Vagina (tissue), 2 donors: ENCODE measurements at regions not wholly inside any gene's neighbourhood (a gene's known extent, or its start where the extent isn't known, plus 50 kb on each side); places are given as distances from the start of the nearest gene placed in this dataset.

ENCODE experiments used
- DNase-seq, 2 donors: peaks; one replicate each; pipeline ENCODE4 v3.0.0-alpha.2; 2017; ENCODE audit errors: extremely low spot score in 2 of 2
- H3K27ac ChIP-seq: fragments of 200-600 bp; sonication (generic); one replicate; pipeline ENCODE4 v1.5.1; 2019
- H3K27me3 ChIP-seq: fragments of 200-600 bp; sonication (generic); one replicate; pipeline ENCODE4 v1.5.1; 2019
- H3K36me3 ChIP-seq, 2 donors: fragments of 200-600 bp; sonication (generic); one replicate each; pipeline ENCODE4 v1.5.1; 2017 to 2019
- H3K4me1 ChIP-seq: fragments of 200-600 bp; sonication (generic); one replicate; pipeline ENCODE4 v1.5.1; 2019
- H3K4me3 ChIP-seq, 2 donors: fragments of 200-600 bp; sonication (generic); 1 replicate in 1 of 2; 2 replicates in 1 of 2; pipeline ENCODE4 v1.5.1; 2016 to 2019
- H3K9me3 ChIP-seq: fragments of 200-600 bp; sonication (generic); one replicate; pipeline ENCODE4 v1.5.1; 2019
- POLR2A ChIP-seq, 2 donors: fragments of 450-650 bp; IDR thresholded peaks; one replicate each; pipeline ENCODE4 v1.6.1; 2017; ENCODE audit warnings: antibody characterized with exemption in 2 of 2, mild to moderate bottlenecking in 2 of 2, moderate library complexity in 2 of 2
- POLR2AphosphoS5 ChIP-seq, 2 donors: sonication (generic); formaldehyde crosslinking; IDR thresholded peaks; one replicate each; pipeline ENCODE4 v1.9.0; 2017; ENCODE audit warnings: antibody characterized with exemption in 2 of 2, mild to moderate bottlenecking in 2 of 2, low read depth in 1 of 2; ENCODE audit not compliant: insufficient read depth in 1 of 2
- intact Hi-C: fragments of 100-400 bp; cut with DNase I; formaldehyde crosslinking; loops from one replicate; pipeline ENCODE4 v1.15.1; 2023
- TF ChIP-seq, protein P1 (sequence below), 3 experiments: fragments of 450-650 bp in 2 of 3; fragments of 200-600 bp in 1 of 3; sonication (generic) in 1 of 3; IDR thresholded peaks; one replicate each; pipeline ENCODE4 v1.5.1; 2017 to 2019; ENCODE audit warnings: antibody characterized with exemption in 3 of 3, mild to moderate bottlenecking in 2 of 3, moderate library complexity in 2 of 3

DNA sequence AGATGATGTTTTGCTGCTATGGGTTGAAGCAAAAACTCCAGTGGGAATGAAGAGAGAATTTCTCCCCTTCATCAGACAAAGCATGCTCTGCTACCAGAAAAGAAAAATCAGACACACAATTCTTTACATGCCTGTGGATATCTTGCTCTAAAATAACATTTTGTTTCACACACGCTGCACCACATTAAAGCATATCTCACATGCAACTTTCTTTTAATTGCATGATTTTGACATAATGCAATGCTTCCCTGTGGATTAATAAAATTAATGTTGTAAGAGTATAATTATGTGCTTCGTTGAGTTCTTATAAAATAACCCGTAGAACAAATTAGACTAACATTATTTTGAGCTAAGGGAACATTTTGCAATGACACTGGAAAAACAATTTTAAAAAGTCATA, 2230.7 kb downstream of the PCDH7 start:
- no peak for DNase-seq
- no peaks in the 10 kb centered on the region for H3K27me3 ChIP-seq
- TF ChIP-seq POLR2A (IDR thresholded peaks at IDR 0.05), result no peak
- TF ChIP-seq POLR2AphosphoS5 (IDR thresholded peaks at IDR 0.05; ENCODE audit: insufficient read depth in 1 of 2, low read depth in 1 of 2), result no peak
- TF ChIP-seq, protein P1, sequence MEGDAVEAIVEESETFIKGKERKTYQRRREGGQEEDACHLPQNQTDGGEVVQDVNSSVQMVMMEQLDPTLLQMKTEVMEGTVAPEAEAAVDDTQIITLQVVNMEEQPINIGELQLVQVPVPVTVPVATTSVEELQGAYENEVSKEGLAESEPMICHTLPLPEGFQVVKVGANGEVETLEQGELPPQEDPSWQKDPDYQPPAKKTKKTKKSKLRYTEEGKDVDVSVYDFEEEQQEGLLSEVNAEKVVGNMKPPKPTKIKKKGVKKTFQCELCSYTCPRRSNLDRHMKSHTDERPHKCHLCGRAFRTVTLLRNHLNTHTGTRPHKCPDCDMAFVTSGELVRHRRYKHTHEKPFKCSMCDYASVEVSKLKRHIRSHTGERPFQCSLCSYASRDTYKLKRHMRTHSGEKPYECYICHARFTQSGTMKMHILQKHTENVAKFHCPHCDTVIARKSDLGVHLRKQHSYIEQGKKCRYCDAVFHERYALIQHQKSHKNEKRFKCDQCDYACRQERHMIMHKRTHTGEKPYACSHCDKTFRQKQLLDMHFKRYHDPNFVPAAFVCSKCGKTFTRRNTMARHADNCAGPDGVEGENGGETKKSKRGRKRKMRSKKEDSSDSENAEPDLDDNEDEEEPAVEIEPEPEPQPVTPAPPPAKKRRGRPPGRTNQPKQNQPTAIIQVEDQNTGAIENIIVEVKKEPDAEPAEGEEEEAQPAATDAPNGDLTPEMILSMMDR (IDR thresholded peaks at IDR 0.05), result no peak
- H3K27ac ChIP-seq, result no peak overlapping the region
- H3K36me3 ChIP-seq, result no peaks in the 10 kb centered on the region
- no peaks in the 10 kb centered on the region for H3K4me1 ChIP-seq
- H3K4me3 ChIP-seq, result no peak overlapping the region
- no peaks in the 10 kb centered on the region for H3K9me3 ChIP-seq
- intact Hi-C loops, result no loop called here

DNA sequence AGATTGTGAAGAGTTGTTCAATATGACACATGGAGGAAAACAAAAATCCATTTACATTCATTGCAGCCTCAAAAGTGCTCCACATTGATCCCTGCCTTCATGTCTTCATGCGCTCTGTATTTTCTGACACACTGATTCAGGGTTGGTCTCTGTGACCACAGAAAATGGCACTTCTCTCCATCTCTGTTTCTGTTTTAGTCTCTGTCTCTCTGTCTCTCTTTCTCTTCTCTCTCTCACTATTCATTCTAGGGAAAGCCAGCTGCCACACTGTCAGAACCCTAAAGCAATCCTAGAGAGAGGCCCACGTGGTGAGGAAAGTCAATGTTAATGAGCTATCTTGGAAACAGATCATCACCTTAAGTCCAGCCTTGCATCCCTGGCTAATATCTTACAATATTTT, 2238.4 kb downstream of the PCDH7 start:
- H3K27ac ChIP-seq, result no peak overlapping the region
- H3K4me3 ChIP-seq, result no peak overlapping the region
- no peaks in the 10 kb centered on the region for H3K27me3 ChIP-seq
- TF ChIP-seq POLR2AphosphoS5 (IDR thresholded peaks at IDR 0.05; ENCODE audit: insufficient read depth in 1 of 2, low read depth in 1 of 2), result no peak
- intact Hi-C loops, result no loop called here
- no peaks in the 10 kb centered on the region for H3K36me3 ChIP-seq
- H3K9me3 ChIP-seq, result no peaks in the 10 kb centered on the region
- no peaks in the 10 kb centered on the region for H3K4me1 ChIP-seq
- DNase-seq, result no peak

DNA sequence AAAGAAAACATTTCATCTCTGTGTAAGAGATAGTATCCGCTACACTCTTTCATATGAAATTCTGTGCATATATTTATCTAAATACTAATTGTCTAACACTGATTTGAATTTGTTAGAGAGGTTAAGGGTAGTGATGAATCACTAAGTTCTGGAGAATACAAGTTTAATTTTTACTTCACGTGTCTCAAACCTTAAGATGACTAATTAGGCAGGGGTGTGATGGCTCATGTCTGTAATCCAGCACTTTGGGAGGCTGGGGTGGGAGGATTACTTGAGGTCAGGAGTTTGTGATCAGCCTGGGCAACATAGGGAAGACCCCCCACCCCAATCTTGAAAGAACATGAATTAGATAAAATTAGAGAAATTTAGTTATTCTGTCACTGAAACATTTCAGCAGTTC, 2241.9 kb downstream of the PCDH7 start:
- Histone ChIP-seq H3K36me3 (no peaks in the 10 kb centered on the region), H3K4me3 (no peak overlapping the region), H3K27ac (no peak overlapping the region), H3K9me3 (no peaks in the 10 kb centered on the region), H3K27me3 (no peaks in the 10 kb centered on the region), H3K4me1 (no peaks in the 10 kb centered on the region)
- TF ChIP-seq POLR2A (IDR thresholded peaks at IDR 0.05) (no peak), POLR2AphosphoS5 (IDR thresholded peaks at IDR 0.05; ENCODE audit: insufficient read depth in 1 of 2, low read depth in 1 of 2) (no peak)
- TF ChIP-seq, protein P1 (IDR thresholded peaks at IDR 0.05), result no peak
- DNase-seq, result no peak
- intact Hi-C loops, result no loop called here

DNA sequence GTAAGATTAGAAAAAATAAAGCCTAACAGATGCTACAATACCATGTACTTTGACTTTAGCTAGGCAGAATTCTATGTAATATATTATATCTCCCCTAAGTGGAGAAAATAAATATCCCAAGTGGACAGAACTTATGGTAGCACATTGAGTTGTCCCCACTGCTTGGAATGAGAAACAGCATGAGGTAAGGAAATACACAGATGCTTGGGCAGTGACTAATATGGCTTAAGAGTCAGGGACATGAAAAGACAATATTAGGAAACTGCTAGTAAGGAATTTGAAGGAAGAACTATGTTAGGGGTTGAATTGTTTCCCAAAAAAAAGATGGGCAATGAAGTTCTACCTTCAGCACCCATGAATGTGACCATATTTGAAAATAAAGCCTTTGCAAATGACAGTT, 2265.1 kb downstream of the PCDH7 start:
- Histone ChIP-seq H3K4me3 (no peak overlapping the region), H3K9me3 (no peaks in the 10 kb centered on the region), H3K27me3 (no peaks in the 10 kb centered on the region), H3K36me3 (no peaks in the 10 kb centered on the region), H3K27ac (no peak overlapping the region), H3K4me1 (no peaks in the 10 kb centered on the region)
- intact Hi-C loops, result no loop called here
- DNase-seq, result no peak
- TF ChIP-seq, protein P1 (IDR thresholded peaks at IDR 0.05), result no peak
- TF ChIP-seq POLR2AphosphoS5 (IDR thresholded peaks at IDR 0.05; ENCODE audit: insufficient read depth in 1 of 2, low read depth in 1 of 2), result no peak
- no peak for TF ChIP-seq POLR2A (IDR thresholded peaks at IDR 0.05)

DNA sequence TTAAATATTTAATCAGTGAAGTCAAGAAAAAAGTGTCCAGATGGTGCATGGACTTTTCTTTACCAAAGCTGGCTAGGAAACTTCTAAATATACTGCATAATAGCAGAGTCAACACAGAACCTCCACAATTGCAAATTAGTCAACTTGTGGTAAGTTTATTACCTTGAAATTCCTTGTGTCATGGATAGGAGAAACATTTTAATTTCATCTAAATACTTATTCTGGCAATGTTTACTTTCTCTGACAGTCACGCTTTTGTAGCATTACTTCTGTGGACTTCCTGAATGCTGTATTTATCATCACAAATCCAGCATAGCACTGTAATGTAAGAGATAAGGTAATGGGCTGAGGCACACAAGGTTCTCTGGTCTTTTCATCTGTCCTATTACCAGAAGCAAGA, 2266.1 kb downstream of the PCDH7 start:
- Histone ChIP-seq H3K27me3 (no peaks in the 10 kb centered on the region), H3K4me3 (no peak overlapping the region), H3K9me3 (no peaks in the 10 kb centered on the region), H3K27ac (no peak overlapping the region), H3K36me3 (no peaks in the 10 kb centered on the region), H3K4me1 (no peaks in the 10 kb centered on the region)
- no peak for DNase-seq
- intact Hi-C loops, result no loop called here
- TF ChIP-seq POLR2AphosphoS5 (IDR thresholded peaks at IDR 0.05; ENCODE audit: insufficient read depth in 1 of 2, low read depth in 1 of 2) (no peak), POLR2A (IDR thresholded peaks at IDR 0.05) (no peak)
- TF ChIP-seq, protein P1 (IDR thresholded peaks at IDR 0.05), result no peak

DNA sequence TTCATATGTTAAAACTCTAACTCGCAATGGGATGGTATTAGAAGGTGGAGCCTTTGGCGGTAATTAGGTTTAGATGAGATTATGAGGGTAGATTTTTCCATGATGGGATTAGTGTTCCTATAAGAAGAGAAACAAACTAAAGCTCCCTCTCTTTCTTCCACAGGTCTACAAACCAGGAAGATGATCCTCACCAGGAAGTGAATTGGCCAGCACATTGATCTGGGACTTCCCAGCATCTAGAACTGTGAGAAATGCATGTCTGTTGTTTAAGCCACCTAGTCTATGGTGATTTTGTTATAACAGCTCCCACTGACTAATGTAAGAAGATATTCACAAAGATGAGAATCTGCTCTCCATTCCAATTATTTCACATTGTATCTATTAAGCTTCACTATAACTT, 2266.9 kb downstream of the PCDH7 start:
- no peaks in the 10 kb centered on the region for H3K9me3 ChIP-seq
- no peaks in the 10 kb centered on the region for H3K27me3 ChIP-seq
- H3K36me3 ChIP-seq, result no peaks in the 10 kb centered on the region
- DNase-seq, result no peak
- no peak for TF ChIP-seq POLR2A (IDR thresholded peaks at IDR 0.05)
- TF ChIP-seq, protein P1 (IDR thresholded peaks at IDR 0.05), result no peak
- TF ChIP-seq POLR2AphosphoS5 (IDR thresholded peaks at IDR 0.05; ENCODE audit: insufficient read depth in 1 of 2, low read depth in 1 of 2), result no peak
- H3K4me3 ChIP-seq, result no peak overlapping the region
- intact Hi-C loops, result no loop called here
- H3K4me1 ChIP-seq, result no peaks in the 10 kb centered on the region
- H3K27ac ChIP-seq, result no peak overlapping the region
